Karpas-422 (cell line): ENCODE measurements at regions not wholly inside any gene's neighbourhood (a gene's known extent, or its start where the extent isn't known, plus 50 kb on each side); places are given as distances from the start of the nearest gene placed in this dataset.

Source experiments
- DNase-seq: peaks from one replicate; pipeline ENCODE4 v3.0.0-alpha.2; 2015
- H2AFZ ChIP-seq: fragments of 200-600 bp; sonication (generic); 2 replicates; pipeline ENCODE4 v1.6.1; 2014; ENCODE audit warnings: antibody characterized with exemption, low read length, mixed read lengths
- H3K27ac ChIP-seq: fragments of 200-600 bp; sonication (generic); 2 replicates; pipeline ENCODE4 v1.5.1; 2014; ENCODE audit warnings: mild to moderate bottlenecking, low read length, moderate library complexity
- H3K27me3 ChIP-seq: fragments of 200-600 bp; sonication (generic); 2 replicates; pipeline ENCODE4 v1.6.1; 2014; ENCODE audit warnings: low read length, mixed read lengths
- H3K36me3 ChIP-seq: fragments of 200-600 bp; sonication (generic); 2 replicates; pipeline ENCODE4 v1.6.1; 2014; ENCODE audit warnings: low read length, mixed read lengths; ENCODE audit not compliant: insufficient read depth
- H3K4me1 ChIP-seq: fragments of 200-600 bp; sonication (generic); 2 replicates; pipeline ENCODE4 v1.6.1; 2014; ENCODE audit warnings: mild to moderate bottlenecking, low read length, mixed read lengths
- H3K4me2 ChIP-seq: fragments of 200-600 bp; sonication (generic); 2 replicates; pipeline ENCODE4 v1.6.1; 2014; ENCODE audit warnings: low read length, low read depth, mild to moderate bottlenecking; ENCODE audit not compliant: poor library complexity, severe bottlenecking
- H3K4me3 ChIP-seq: fragments of 200-600 bp; sonication (generic); 2 replicates; pipeline ENCODE4 v1.5.1; 2014; ENCODE audit warnings: mild to moderate bottlenecking, antibody characterized with exemption, low read length, mixed read lengths
- H3K79me2 ChIP-seq: fragments of 200-600 bp; sonication (generic); 2 replicates; pipeline ENCODE4 v1.6.1; 2014; ENCODE audit warnings: mild to moderate bottlenecking, low read length, mixed read lengths
- H3K9ac ChIP-seq: fragments of 200-600 bp; sonication (generic); 2 replicates; pipeline ENCODE4 v1.6.0; 2014; ENCODE audit warnings: low read length
- H3K9me2 ChIP-seq: fragments of 200-600 bp; sonication (generic), shearing (Covaris generic); replicated peaks from 2 replicates; pipeline ENCODE4 v1.6.0; 2014; ENCODE audit warnings: mild to moderate bottlenecking, low read length, moderate library complexity; ENCODE audit not compliant: insufficient read depth
- H3K9me3 ChIP-seq: fragments of 300-700, 200-600 bp; sonication (generic); 2 replicates; pipeline ENCODE4 v1.6.1; 2014; ENCODE audit warnings: low read length, mixed read lengths
- H4K20me1 ChIP-seq: fragments of 200-600 bp; sonication (generic); 2 replicates; pipeline ENCODE4 v1.6.1; 2014; ENCODE audit warnings: mild to moderate bottlenecking, antibody characterized with exemption, low read length, low read depth; ENCODE audit not compliant: insufficient read depth

- no peak overlapping the region for H3K27ac ChIP-seq
- H3K4me2 ChIP-seq, result no peak overlapping the region
- H3K4me1 ChIP-seq, result no peaks in the 10 kb centered on the region
- H3K9ac ChIP-seq, result no peak overlapping the region
- no peak overlapping the region for H2AFZ ChIP-seq
- H3K27me3 ChIP-seq, result no peaks in the 10 kb centered on the region
- H4K20me1 ChIP-seq, result no peaks in the 10 kb centered on the region
- H3K4me3 ChIP-seq, result no peak overlapping the region
- peaks cover 13% of the 10 kb centered on the region for H3K9me3 ChIP-seq
- no peaks in the 10 kb centered on the region for H3K79me2 ChIP-seq
- no peak for DNase-seq
- H3K36me3 ChIP-seq, result no peaks in the 10 kb centered on the region
- no peaks in the 10 kb centered on the region for H3K9me2 ChIP-seq
Observed at GRCh38 chr5:4366628-4367027, 771.0 kb downstream of the IRX1 start.

DNA sequence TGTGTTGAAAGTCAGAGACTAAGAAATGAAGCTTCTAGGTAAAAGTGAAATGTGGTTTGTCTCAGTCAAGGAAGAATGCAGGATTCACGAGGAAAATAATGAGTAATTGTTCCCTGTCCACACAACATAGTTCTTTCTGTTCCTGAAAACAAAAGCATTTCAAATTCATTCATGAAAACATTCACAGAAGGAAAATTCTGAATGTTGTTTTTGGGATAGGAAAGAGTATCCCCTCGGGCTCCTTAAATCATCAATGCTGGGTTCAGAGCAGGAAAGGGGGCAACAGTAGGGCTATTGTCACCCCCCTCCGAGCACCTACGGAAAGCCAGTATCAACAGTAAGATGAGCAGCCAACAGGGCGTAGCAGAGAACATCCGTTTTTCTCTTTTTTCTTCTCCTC is 769.9 kb upstream of the ADAMTS16 start:
- Histone ChIP-seq H3K9me3 (peaks cover 15% of the 10 kb centered on the region), H3K27me3 (no peaks in the 10 kb centered on the region)
- DNase-seq, result no peak

GRCh38 chr5:4372481-4372880 is 767.6 kb upstream of the ADAMTS16 start:
- Histone ChIP-seq H3K79me2 (no peaks in the 10 kb centered on the region), H3K9ac (no peak overlapping the region), H3K9me3 (peaks cover 11% of the 10 kb centered on the region), H3K4me3 (no peak overlapping the region), H3K9me2 (no peaks in the 10 kb centered on the region), H3K4me2 (no peak overlapping the region), H4K20me1 (no peaks in the 10 kb centered on the region), H3K27me3 (no peaks in the 10 kb centered on the region), H3K36me3 (no peaks in the 10 kb centered on the region), H3K27ac (no peak overlapping the region), H2AFZ (no peak overlapping the region), H3K4me1 (no peaks in the 10 kb centered on the region)
- no peak for DNase-seq

More for the DNA sequence above, 769.9 kb upstream of the ADAMTS16 start:
- Histone ChIP-seq H3K4me3 (no peak overlapping the region), H3K79me2 (no peaks in the 10 kb centered on the region), H3K4me1 (no peaks in the 10 kb centered on the region), H3K27ac (no peak overlapping the region), H2AFZ (no peak overlapping the region), H4K20me1 (no peaks in the 10 kb centered on the region), H3K36me3 (no peaks in the 10 kb centered on the region), H3K4me2 (no peak overlapping the region), H3K9ac (no peak overlapping the region), H3K9me2 (no peaks in the 10 kb centered on the region)

DNA sequence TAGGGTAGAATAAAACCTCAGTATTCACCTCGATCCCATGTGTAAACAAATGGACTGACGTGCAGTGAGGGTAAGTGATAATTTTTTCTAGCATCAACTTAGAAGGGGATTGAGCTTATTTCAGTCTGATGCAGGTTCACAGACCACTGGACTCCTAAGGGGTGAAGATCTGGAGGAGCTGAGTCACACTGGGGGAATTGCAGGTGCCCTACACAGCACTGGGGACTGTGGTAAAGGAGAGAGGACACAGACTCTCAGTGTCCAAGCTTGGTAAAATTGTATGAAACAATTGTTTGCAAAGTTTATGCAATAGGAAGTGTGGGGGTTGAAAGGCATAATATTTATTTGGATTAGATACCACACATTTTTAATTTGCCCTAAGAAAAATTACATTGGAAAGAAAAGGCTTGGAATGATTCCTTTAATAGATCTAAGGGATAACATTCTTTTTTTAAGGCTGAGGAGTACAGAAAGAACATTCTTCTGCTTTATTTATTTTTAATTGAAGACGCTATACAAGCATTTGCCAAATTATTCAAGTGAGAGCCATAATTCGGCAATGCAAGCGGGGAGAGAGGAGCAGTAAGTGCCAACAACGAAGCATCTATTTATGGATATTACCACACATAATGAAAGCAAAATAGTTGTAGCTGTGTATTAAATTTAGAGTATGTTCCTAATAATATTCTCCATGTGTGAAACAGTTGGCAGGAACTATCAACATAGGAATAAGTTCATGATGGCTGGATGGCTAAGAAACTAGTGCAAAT is 766.9 kb upstream of the ADAMTS16 start:
- Histone ChIP-seq H4K20me1 (no peaks in the 10 kb centered on the region), H3K79me2 (no peaks in the 10 kb centered on the region), H2AFZ (no peak overlapping the region), H3K36me3 (no peaks in the 10 kb centered on the region), H3K4me1 (no peaks in the 10 kb centered on the region), H3K9me3 (peaks cover 16% of the 10 kb centered on the region), H3K9ac (no peak overlapping the region), H3K27ac (no peak overlapping the region), H3K4me3 (no peak overlapping the region), H3K9me2 (no peaks in the 10 kb centered on the region), H3K27me3 (no peaks in the 10 kb centered on the region), H3K4me2 (no peak overlapping the region)
- no peak for DNase-seq

GRCh38 chr5:4374866-4375265 is 765.3 kb upstream of the ADAMTS16 start:
- Histone ChIP-seq H3K79me2 (no peaks in the 10 kb centered on the region), H3K36me3 (no peaks in the 10 kb centered on the region), H3K4me1 (no peaks in the 10 kb centered on the region), H3K9ac (no peak overlapping the region), H3K9me2 (no peaks in the 10 kb centered on the region), H4K20me1 (no peaks in the 10 kb centered on the region), H2AFZ (no peak overlapping the region), H3K9me3 (peaks cover 26% of the 10 kb centered on the region), H3K27me3 (no peaks in the 10 kb centered on the region), H3K4me2 (no peak overlapping the region), H3K27ac (no peak overlapping the region), H3K4me3 (no peak overlapping the region)
- no peak for DNase-seq

DNA sequence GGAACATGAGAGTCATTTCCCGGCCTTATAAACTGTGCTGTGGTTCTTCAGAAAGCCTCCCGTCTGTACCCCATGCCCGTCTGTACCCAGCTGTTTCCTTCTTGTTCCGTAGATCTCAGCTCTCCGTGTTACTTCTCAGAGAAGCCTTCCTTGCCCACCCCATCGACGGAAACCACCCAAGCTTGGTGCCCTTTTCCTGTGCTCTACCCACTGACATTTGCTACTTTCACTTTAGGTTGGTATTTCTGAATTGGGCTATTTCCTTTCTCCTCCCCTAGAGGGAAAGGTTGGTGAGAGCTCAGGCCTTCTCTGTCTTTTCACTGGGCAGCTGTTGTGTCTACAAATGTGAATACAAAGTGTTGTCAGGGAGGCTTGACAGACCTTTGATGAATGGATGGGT is 764.5 kb upstream of the ADAMTS16 start:
- no peak overlapping the region for H2AFZ ChIP-seq
- H3K4me1 ChIP-seq, result no peaks in the 10 kb centered on the region
- H3K79me2 ChIP-seq, result no peaks in the 10 kb centered on the region
- no peak overlapping the region for H3K27ac ChIP-seq
- H3K9ac ChIP-seq, result no peak overlapping the region
- no peaks in the 10 kb centered on the region for H3K27me3 ChIP-seq
- peaks cover 29% of the 10 kb centered on the region for H3K9me3 ChIP-seq
- no peaks in the 10 kb centered on the region for H3K9me2 ChIP-seq
- H3K4me2 ChIP-seq, result no peak overlapping the region
- H3K36me3 ChIP-seq, result no peaks in the 10 kb centered on the region
- H4K20me1 ChIP-seq, result no peaks in the 10 kb centered on the region
- DNase-seq, result no peak
- H3K4me3 ChIP-seq, result no peak overlapping the region

- Histone ChIP-seq H2AFZ (no peak overlapping the region), H3K4me2 (no peak overlapping the region), H3K27me3 (no peaks in the 10 kb centered on the region), H3K9me3 (peaks cover 34% of the 10 kb centered on the region), H3K4me1 (no peaks in the 10 kb centered on the region), H3K9ac (no peak overlapping the region), H3K9me2 (no peaks in the 10 kb centered on the region), H3K79me2 (no peaks in the 10 kb centered on the region), H3K4me3 (no peak overlapping the region), H4K20me1 (no peaks in the 10 kb centered on the region), H3K36me3 (no peaks in the 10 kb centered on the region), H3K27ac (no peak overlapping the region)
- no peak for DNase-seq
Observed at GRCh38 chr5:4383102-4383501, 757.0 kb upstream of the ADAMTS16 start.

DNA sequence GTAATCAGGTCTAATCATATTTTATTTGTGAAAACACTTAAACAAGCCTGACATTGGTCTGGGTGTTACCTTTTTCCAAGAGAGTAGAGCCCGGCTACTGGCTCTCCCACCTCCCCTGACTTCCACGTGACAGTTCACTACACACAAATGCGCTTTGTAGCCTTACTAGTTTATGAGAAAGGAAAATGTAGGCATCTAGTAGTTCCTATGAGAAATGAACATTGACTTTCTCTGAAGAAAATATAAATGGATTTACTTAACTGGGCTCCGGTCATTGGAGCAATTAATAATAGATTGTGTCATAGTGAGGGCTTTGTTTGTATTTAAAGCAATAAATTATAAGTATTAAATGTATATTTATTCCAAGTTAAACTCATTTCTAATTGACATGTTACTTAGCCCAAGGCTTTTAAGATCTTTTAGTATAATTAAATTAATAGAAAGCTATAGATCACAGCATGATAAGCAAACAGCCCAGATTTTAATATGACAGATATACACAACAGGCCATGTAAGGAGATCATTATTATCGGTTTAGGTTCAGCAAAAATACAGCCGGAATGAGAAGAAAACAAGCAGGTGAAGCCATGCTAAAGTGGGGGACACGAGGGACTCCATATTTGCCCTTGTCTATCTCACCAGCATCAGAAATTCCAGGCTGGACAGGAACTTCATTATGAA is 756.5 kb upstream of the ADAMTS16 start:
- H3K9me3 ChIP-seq, result peaks cover 28% of the 10 kb centered on the region
- no peaks in the 10 kb centered on the region for H3K9me2 ChIP-seq
- no peaks in the 10 kb centered on the region for H4K20me1 ChIP-seq
- no peaks in the 10 kb centered on the region for H3K36me3 ChIP-seq
- no peak overlapping the region for H3K9ac ChIP-seq
- no peak overlapping the region for H3K4me3 ChIP-seq
- H3K4me1 ChIP-seq, result no peaks in the 10 kb centered on the region
- no peak overlapping the region for H2AFZ ChIP-seq
- H3K27me3 ChIP-seq, result no peaks in the 10 kb centered on the region
- H3K4me2 ChIP-seq, result no peak overlapping the region
- no peak for DNase-seq
- no peak overlapping the region for H3K27ac ChIP-seq
- no peaks in the 10 kb centered on the region for H3K79me2 ChIP-seq
